ENCODE measurements at regions not wholly inside any gene's neighbourhood (a gene's known extent, or its start where the extent isn't known, plus 50 kb on each side); places are given as distances from the start of the nearest gene placed in this dataset.
"Not testable (repeated sequence)": the region's sequence is repeated elsewhere in the genome, so short reads cannot be mapped to it uniquely, and the experiment has no call there.

DNA sequence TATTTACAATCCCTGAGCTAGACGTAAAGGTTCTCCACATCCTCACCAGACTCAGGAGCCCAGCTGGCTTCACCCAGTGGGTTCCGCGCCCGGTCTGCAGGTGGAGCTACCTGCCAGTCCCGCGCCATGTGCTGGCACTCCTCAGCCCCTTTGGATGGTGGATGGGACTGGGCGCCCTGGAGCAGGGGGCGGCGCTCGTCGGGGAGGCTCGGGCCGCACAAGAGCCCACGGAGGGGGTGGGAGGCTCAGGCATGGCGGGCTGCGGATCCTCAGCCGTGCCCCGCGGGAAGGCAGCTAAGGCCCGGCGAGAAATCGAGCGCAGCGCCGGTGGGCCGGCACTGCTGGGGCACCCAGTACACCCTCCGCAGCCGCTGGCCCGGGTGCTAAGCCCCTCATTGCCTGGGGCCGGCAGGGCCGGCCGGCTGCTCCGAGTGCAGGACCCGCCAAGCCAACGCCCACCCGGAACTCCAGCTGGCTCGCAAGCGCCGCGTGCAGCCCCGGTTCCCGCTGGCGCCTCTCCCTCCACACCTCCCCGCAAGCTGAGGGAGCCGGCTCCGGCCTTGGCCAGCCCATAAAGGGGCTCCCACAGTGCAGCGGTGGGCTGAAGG lies 448.3 kb downstream of the COL11A1 start:
- not testable (repeated sequence) for TF ChIP-seq CTCF (IDR thresholded peaks at IDR 0.05 in 8 of 11, conservative IDR thresholded peaks at IDR 0.05 in 3 of 11); POLR2AphosphoS5 (IDR thresholded peaks at IDR 0.05); POLR2A (IDR thresholded peaks at IDR 0.05)

Measured in spleen (tissue), 7 donors.